GM18511 (cell line): ENCODE measurements at regions not wholly inside any gene's neighbourhood (a gene's known extent, or its start where the extent isn't known, plus 50 kb on each side); places are given as distances from the start of the nearest gene placed in this dataset.

Experiments
- ATAC-seq: cut with Tn5 transposase; IDR thresholded peaks from one replicate; pipeline ENCODE4 v1.9.1; 2021; ENCODE audit warnings: mild to moderate bottlenecking, moderate library complexity; ENCODE audit not compliant: unreplicated experiment

- no peak for ATAC-seq
These were observed 93.2 kb upstream of the ATP8A1 start for GRCh38 chr4:42750091-42750490.

GRCh38 chr4:42747971-42748370, 91.1 kb upstream of the ATP8A1 start:
- no peak for ATAC-seq

- no peak for ATAC-seq
These were observed 79.8 kb upstream of the ATP8A1 start for GRCh38 chr4:42736527-42737195.

GRCh38 chr4:42733380-42733779, 76.5 kb upstream of the ATP8A1 start:
- no peak for ATAC-seq

GRCh38 chr4:42732776-42733175, 75.9 kb upstream of the ATP8A1 start:
- no peak for ATAC-seq

GRCh38 chr4:42729505-42730237, 72.8 kb upstream of the ATP8A1 start:
- no peak for ATAC-seq

- ATAC-seq = no peak
These were observed 67.5 kb upstream of the ATP8A1 start for GRCh38 chr4:42724451-42724850.

GRCh38 chr4:42720533-42720932, 63.6 kb upstream of the ATP8A1 start:
- no peak for ATAC-seq

- ATAC-seq = no peak
These were observed 62.4 kb upstream of the ATP8A1 start for GRCh38 chr4:42719257-42719656.

GRCh38 chr4:42718336-42718735, 61.4 kb upstream of the ATP8A1 start:
- ATAC-seq = no peak

- no peak for ATAC-seq
These were observed 60.1 kb upstream of the ATP8A1 start for GRCh38 chr4:42716996-42717395.

GRCh38 chr4:42715807-42716482, 59.0 kb upstream of the ATP8A1 start:
- no peak for ATAC-seq

- ATAC-seq = no peak
These were observed 56.5 kb upstream of the ATP8A1 start for GRCh38 chr4:42713391-42713790.

GRCh38 chr4:42712854-42713253, 55.9 kb upstream of the ATP8A1 start:
- no peak for ATAC-seq

- no peak for ATAC-seq
These were observed 54.6 kb upstream of the ATP8A1 start for GRCh38 chr4:42711496-42711895.

GRCh38 chr4:42710761-42711160, 53.9 kb upstream of the ATP8A1 start:
- no peak for ATAC-seq

- ATAC-seq = no peak
These were observed 53.4 kb upstream of the ATP8A1 start for GRCh38 chr4:42710329-42710728.

- no peak for ATAC-seq
These were observed 52.6 kb upstream of the ATP8A1 start for GRCh38 chr4:42709392-42710065.

- no peak for ATAC-seq
These were observed 51.7 kb upstream of the ATP8A1 start for GRCh38 chr4:42708625-42709024.
